MCF 10A (cell line): ENCODE measurements at regions not wholly inside any gene's neighbourhood (a gene's known extent, or its start where the extent isn't known, plus 50 kb on each side); places are given as distances from the start of the nearest gene placed in this dataset.

Experiments
- BruUV-seq: library from RNA; stranded (reverse); fragments of 400-500 nt; replicated peaks from 2 replicates; lab custom pipeline; 2021; lab: Mats Ljungman, UMichigan
- CTCF ChIA-PET: fragments of 300-600 bp; sonication (Branson Sonifier 250); formaldehyde crosslinking; extraction: SDS; loops from one replicate; lab custom pipeline; 2021; ENCODE audit warnings: antibody characterized with exemption, inconsistent platforms; lab: Yijun Ruan, JAX
- POLR2A ChIA-PET: fragments of 300-600, 350-650 bp; sonication (Branson Sonifier 250); formaldehyde crosslinking; extraction: SDS; loops from one replicate; lab custom pipeline; 2020; ENCODE audit warnings: antibody characterized with exemption, inconsistent platforms; lab: Yijun Ruan, JAX
- DNase-seq: peaks from one replicate; pipeline ENCODE4 v3.0.0-alpha.2; 2018; ENCODE audit not compliant: unreplicated experiment
- H3K27ac Mint-ChIP-seq: one replicate; pipeline ENCODE4 v1.8.0; 2022; ENCODE audit warnings: mild to moderate bottlenecking, low read depth, mixed read lengths; ENCODE audit not compliant: unreplicated experiment
- H3K27me3 Mint-ChIP-seq: one replicate; pipeline ENCODE4 v1.8.0; 2022; ENCODE audit warnings: mixed read lengths; ENCODE audit not compliant: insufficient read depth, unreplicated experiment
- H3K36me3 Mint-ChIP-seq: one replicate; pipeline ENCODE4 v1.8.0; 2022; ENCODE audit warnings: mild to moderate bottlenecking, moderate library complexity, mixed read lengths; ENCODE audit not compliant: insufficient read depth, unreplicated experiment
- H3K4me1 Mint-ChIP-seq: one replicate; pipeline ENCODE4 v1.8.0; 2022; ENCODE audit warnings: mixed read lengths; ENCODE audit not compliant: insufficient read depth, unreplicated experiment
- H3K4me3 Mint-ChIP-seq: one replicate; pipeline ENCODE4 v1.8.0; 2022; ENCODE audit warnings: mild to moderate bottlenecking, moderate library complexity, mixed read lengths; ENCODE audit not compliant: unreplicated experiment
- H3K9me3 Mint-ChIP-seq: one replicate; pipeline ENCODE4 v1.8.0; 2022; ENCODE audit warnings: mixed read lengths; ENCODE audit not compliant: unreplicated experiment
- intact Hi-C: fragments of 100-400 bp; cut with micrococcal nuclease; formaldehyde crosslinking; loops from 2 replicates; pipeline ENCODE4 v1.14.1; 2022
- TF ChIP-seq, protein P1 (sequence below): fragments of 200-600 bp; IDR thresholded peaks from one replicate; pipeline ENCODE4 v1.8.0; 2022; ENCODE audit warnings: antibody characterized with exemption, mild to moderate bottlenecking; ENCODE audit not compliant: unreplicated experiment

DNA sequence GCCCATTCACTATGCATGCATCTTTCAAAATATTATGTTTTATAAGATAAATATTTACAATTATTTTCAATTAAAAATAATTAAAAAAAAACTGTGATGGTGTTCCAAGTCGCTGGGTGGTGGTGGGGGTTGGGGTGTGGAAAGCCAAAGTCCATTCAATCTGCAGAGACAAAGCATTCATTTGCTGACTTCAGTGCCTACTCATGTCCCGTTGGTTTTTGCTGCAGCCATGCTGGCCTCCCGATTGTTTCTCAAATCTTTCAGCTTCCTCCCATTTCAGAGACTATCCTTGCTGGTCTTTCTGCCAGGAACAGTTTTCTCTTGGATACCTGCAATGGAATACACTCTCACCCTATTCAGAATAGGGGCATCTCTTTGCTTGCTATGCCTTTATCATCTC is 331.5 kb upstream of the NOVA1 start:
- CTCF ChIA-PET: interaction anchor here (0.8 to 1.0 kb wide), 2 partner anchors 8 to 11 kb away, joined by 3 read pairs; no protein-coding TSS in a partner anchor
- intact Hi-C loops: no loop called here
- H3K4me3 Mint-ChIP-seq: no peak overlapping the region
- H3K27me3 Mint-ChIP-seq: peaks cover 61% of the 10 kb centered on the region
- no peak overlapping the region for H3K27ac Mint-ChIP-seq
- no peaks in the 10 kb centered on the region for H3K36me3 Mint-ChIP-seq
- H3K4me1 Mint-ChIP-seq: peaks cover 5% of the 10 kb centered on the region
- DNase-seq: no peak
- TF ChIP-seq, protein P1, sequence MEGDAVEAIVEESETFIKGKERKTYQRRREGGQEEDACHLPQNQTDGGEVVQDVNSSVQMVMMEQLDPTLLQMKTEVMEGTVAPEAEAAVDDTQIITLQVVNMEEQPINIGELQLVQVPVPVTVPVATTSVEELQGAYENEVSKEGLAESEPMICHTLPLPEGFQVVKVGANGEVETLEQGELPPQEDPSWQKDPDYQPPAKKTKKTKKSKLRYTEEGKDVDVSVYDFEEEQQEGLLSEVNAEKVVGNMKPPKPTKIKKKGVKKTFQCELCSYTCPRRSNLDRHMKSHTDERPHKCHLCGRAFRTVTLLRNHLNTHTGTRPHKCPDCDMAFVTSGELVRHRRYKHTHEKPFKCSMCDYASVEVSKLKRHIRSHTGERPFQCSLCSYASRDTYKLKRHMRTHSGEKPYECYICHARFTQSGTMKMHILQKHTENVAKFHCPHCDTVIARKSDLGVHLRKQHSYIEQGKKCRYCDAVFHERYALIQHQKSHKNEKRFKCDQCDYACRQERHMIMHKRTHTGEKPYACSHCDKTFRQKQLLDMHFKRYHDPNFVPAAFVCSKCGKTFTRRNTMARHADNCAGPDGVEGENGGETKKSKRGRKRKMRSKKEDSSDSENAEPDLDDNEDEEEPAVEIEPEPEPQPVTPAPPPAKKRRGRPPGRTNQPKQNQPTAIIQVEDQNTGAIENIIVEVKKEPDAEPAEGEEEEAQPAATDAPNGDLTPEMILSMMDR: no peak
- BruUV-seq: no TSS peak
- no peaks in the 10 kb centered on the region for H3K9me3 Mint-ChIP-seq
- POLR2A ChIA-PET: no interaction called here

DNA sequence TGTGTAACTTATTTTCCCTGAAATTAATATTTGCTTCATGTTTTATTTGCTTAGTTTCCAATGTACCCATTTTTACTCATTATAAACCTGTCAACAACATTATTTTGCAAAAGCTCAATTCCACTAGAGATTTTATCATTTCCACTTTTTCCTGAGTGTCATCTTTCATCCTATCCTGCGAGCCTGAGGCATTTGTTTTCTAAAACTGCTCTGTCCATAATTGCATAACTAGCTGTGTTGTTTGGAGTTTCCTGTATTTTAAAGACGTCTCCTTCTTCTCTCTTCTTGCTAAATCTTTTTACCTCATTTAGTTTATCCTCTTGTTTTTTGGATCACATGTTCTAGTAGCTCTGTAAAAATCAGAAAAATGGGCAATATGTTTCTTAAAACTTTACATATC is 332.7 kb upstream of the NOVA1 start:
- Mint-ChIP-seq H3K4me1 (peaks cover 5% of the 10 kb centered on the region), H3K9me3 (no peaks in the 10 kb centered on the region), H3K4me3 (no peak overlapping the region), H3K36me3 (no peaks in the 10 kb centered on the region), H3K27me3 (peaks cover 65% of the 10 kb centered on the region), H3K27ac (no peak overlapping the region)
- no peak for DNase-seq
- POLR2A ChIA-PET: interaction anchor here (0.7 to 0.8 kb wide), 2 partner anchors 71 to 597 kb away, joined by 3 to 4 read pairs; no protein-coding TSS in a partner anchor
- BruUV-seq: no TSS peak
- CTCF ChIA-PET: no interaction called here
- intact Hi-C loops: no loop called here
- TF ChIP-seq, protein P1: no peak

DNA sequence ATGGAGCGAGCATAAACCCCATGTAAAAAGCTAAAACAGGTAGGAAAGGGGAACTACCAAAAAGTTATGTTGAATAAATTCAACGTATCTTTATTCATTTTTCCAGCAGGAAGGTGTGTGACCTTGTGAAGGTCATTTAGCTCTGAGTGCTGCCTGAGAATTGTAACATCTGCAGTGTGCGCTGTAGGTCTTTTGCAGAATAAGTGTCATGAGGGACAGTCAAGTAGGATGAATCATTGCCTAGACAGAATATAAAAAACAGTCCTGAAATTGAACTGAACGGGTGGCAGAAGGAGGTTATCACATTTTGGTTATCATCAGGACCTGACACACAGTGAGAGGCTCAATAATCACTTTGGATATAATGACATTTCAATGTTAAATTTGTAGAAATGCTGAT is 334.8 kb upstream of the NOVA1 start:
- peaks cover 5% of the 10 kb centered on the region for H3K4me1 Mint-ChIP-seq
- POLR2A ChIA-PET: no interaction called here
- intact Hi-C loops: no loop called here
- no TSS peak for BruUV-seq
- H3K27ac Mint-ChIP-seq: no peak overlapping the region
- TF ChIP-seq, protein P1: no peak
- H3K27me3 Mint-ChIP-seq: peaks cover 64% of the 10 kb centered on the region
- no peak overlapping the region for H3K4me3 Mint-ChIP-seq
- DNase-seq: no peak
- H3K9me3 Mint-ChIP-seq: no peaks in the 10 kb centered on the region
- CTCF ChIA-PET: interaction anchor here (0.7 kb wide), 1 partner anchor 17 kb away, joined by 4 read pairs; no protein-coding TSS in a partner anchor
- H3K36me3 Mint-ChIP-seq: no peaks in the 10 kb centered on the region

DNA sequence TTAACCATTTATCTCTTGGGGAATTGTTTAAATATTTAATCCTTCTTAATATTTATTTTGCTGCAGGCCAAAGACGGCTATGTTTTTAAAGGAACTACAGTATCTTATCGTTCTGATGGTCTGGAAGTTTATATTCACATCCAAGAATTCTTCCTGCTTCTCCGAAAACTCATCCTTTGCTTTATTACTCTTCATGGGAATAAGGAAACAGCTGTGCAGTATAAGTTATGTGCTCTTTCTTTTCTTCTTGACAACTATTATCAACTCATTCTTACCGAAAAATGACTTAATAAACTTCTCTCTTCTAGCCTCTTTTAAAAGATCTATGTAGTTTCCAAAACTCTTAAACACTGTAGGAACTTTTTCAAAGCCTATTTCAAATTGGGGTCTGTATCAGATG is 335.6 kb upstream of the NOVA1 start:
- TF ChIP-seq, protein P1: no peak
- ChIA-PET CTCF (no interaction called here), POLR2A (no interaction called here)
- H3K4me3 Mint-ChIP-seq: no peak overlapping the region
- no peak overlapping the region for H3K27ac Mint-ChIP-seq
- no peak for DNase-seq
- intact Hi-C loops: no loop called here
- H3K4me1 Mint-ChIP-seq: peaks cover 5% of the 10 kb centered on the region
- peaks cover 63% of the 10 kb centered on the region for H3K27me3 Mint-ChIP-seq
- no TSS peak for BruUV-seq
- no peaks in the 10 kb centered on the region for H3K9me3 Mint-ChIP-seq
- H3K36me3 Mint-ChIP-seq: no peaks in the 10 kb centered on the region
